SH-SY5Y (cell line): ENCODE measurements at regions not wholly inside any gene's neighbourhood (a gene's known extent, or its start where the extent isn't known, plus 50 kb on each side); places are given as distances from the start of the nearest gene placed in this dataset.

ENCODE experiments used
- GATA2 ChIP-seq: IDR thresholded peaks from 2 replicates; pipeline ENCODE4 v1.6.1; 2011; ENCODE audit warnings: mild to moderate bottlenecking, low read depth, low read length
- GATA3 ChIP-seq: IDR thresholded peaks from 2 replicates; pipeline ENCODE4 v1.6.1; 2011; ENCODE audit warnings: low read depth, mild to moderate bottlenecking, low read length, moderate library complexity

DNA sequence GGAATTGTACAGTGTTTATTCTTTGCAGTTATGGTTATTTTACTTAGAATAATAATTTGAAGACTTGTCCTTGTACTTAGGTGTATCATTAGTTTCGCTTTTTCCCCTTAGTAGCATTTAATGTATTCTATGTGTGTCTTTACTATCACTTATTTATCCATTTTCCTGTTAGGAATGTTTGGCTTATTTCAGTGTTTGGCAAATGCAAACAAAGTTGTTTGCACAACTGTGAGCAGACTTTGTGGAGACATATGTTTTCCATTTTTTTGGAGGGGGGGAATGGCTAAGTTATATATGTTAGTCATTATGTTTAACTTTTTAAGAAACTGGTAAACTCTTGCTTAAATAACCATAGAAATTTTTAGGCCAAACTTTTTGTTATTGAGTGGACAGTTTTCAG, 447.7 kb downstream of the SOX11 start:
- TF ChIP-seq GATA2: no peak
- no peak for TF ChIP-seq GATA3

GRCh38 chr2:6140509-6140908, 448.3 kb downstream of the SOX11 start:
- TF ChIP-seq GATA3 (no peak), GATA2 (no peak)

- TF ChIP-seq GATA3 (no peak), GATA2 (no peak)
These were observed 451.6 kb downstream of the SOX11 start for GRCh38 chr2:6143812-6144211.

- TF ChIP-seq GATA3 (no peak), GATA2 (no peak)
These were observed 456.7 kb downstream of the SOX11 start for GRCh38 chr2:6148882-6149281.

DNA sequence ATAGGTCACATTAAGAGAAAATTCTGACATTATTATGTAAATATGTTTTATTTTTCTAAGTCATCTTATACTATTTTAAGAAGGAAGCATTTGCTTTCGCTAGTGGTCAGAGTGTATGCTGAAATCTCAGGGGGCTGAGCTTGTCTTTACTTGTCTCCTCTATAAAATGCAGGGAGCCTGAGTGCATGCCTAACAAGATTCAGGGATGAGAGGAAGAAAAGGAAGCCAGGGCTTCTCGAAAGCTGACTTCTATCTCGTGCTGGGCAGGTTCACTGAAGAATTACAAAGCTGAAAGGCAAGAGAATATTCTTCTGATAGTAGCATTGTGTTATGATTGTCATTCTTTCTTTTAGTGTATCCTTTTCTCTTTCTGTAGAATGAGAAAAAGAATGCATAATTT, 467.4 kb downstream of the SOX11 start:
- no peak for TF ChIP-seq GATA3

GRCh38 chr2:6163932-6164331, 471.7 kb downstream of the SOX11 start:
- TF ChIP-seq GATA2 (no peak), GATA3 (no peak)

- TF ChIP-seq GATA3 (no peak), GATA2 (no peak)
These were observed 473.0 kb downstream of the SOX11 start for GRCh38 chr2:6164986-6165747.

- TF ChIP-seq GATA2 (no peak), GATA3 (no peak)
These were observed 475.5 kb downstream of the SOX11 start for GRCh38 chr2:6167592-6168138.

DNA sequence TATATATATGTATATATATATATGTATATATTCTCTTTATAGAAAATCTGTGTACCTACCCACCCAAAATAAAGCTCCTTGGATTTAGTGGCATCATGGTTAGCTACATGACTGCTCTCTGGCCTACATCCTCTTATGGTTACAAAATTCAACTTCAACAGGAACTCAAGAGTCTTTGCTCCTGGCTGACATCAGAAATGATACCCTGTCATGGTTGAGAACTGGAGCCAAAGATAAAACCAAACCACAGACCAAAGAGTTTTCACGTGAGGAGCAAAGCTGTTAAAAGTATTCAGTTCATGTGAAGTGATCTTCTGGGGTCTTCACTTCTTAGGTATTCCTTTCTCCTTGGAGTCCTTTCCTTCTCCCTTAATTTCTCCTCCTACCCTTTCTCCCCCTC, 476.3 kb downstream of the SOX11 start:
- TF ChIP-seq GATA3 (no peak), GATA2 (no peak)

DNA sequence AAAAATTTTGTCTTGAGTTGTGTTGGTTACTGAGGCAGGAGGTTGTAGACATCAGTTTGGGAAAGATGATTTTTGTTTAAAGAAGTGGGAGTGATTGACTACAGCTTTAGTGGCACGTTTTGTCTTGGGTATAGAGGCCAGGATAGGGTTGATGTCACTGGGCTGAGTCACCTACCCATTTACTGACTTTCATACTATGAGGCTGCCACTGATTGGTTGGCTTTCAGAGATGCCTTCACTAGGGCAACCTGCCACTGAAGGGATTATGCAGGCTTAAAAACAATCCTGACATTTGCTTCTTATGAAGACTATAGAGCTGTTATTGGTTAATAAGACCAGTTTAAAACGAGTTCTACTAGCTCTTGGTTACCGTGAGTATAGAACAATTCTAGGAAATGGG, 479.1 kb downstream of the SOX11 start:
- no peak for TF ChIP-seq GATA2
- TF ChIP-seq GATA3: no peak

GRCh38 chr2:6177811-6178210, 485.6 kb downstream of the SOX11 start:
- TF ChIP-seq GATA2: no peak
- TF ChIP-seq GATA3: no peak

GRCh38 chr2:6181525-6181924, 489.3 kb downstream of the SOX11 start:
- TF ChIP-seq GATA3 (no peak), GATA2 (peak; percentile 29; the same call in 1 of the 2 replicates)

DNA sequence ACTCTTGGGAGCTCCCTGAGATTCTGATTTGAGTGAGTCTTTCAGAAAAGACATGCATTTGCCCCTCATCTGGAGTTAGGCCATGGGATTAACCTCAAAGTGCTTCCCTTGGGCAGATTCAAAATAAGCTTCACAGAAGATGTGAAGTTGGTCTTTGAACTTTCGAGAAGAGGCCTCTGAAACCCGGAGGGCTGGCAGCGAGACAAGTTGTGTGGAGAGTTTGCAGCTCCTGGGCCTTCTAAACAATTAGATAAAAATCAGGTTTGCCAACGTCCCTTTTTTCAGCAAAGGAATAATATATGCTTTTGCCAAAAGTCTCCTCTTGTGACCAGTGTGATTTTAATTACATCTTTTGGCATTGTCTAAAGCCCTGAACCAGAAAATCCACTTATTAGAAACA, 489.7 kb downstream of the SOX11 start:
- TF ChIP-seq GATA3 (no peak), GATA2 (peak; percentile 5; the same call in 1 of the 2 replicates)

DNA sequence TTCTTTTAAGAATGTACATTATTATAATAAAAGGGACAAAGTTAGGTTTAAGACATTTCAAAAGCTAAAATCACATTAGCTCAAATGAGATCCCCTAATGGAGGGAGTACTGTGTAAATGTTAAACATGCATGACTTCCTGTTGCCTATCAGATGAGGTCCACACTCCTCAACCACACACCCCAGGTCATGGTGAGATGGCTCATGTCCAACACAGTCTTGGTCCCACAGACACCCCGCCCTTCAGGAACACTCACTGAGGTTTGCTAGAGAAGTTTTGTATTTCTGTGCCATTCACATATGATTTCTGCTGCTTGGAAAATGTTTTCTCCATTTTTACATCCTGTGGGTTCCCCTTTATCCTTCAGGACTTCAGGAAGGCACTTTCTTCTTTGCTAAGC, 491.0 kb downstream of the SOX11 start:
- TF ChIP-seq GATA2: no peak
- no peak for TF ChIP-seq GATA3

DNA sequence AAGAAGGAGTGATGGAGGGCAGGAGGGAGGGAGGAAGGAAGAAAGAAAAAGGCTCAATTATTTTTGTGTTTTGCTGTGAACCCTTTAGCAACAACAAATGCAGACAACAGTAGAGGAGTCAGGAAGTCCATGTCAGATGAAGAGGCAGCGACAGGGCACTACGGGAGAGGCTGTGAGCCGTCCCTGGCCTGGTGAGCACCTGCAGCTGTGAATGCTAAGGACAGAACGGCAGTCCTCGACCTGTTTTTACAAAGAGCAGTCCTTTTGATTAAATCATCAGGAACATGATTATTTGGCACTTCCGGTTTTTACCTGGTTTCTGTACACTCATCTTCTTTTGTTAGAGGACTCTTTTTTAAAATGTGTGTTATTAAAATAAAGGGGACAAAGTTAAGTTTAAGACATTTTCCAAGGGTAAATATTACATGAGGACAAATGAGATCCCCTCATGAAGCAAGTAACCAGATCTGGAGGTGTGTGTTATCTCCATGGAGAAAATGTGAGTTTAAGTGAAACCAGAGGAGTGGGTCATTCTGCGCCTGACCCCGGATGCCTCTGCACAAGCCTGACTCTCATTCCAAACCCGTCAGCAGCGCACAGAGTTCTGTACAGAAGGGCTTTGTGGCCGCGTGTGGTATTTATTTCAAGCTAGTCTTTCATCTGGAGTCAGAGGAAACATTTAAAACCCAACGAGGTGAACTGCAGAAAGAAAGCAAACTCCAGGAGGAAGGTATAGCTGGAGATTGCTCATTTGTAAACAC, 492.5 kb downstream of the SOX11 start:
- TF ChIP-seq GATA2 (no peak), GATA3 (no peak)
